ENCODE measurements at regions not wholly inside any gene's neighbourhood (a gene's known extent, or its start where the extent isn't known, plus 50 kb on each side); places are given as distances from the start of the nearest gene placed in this dataset.

DNA sequence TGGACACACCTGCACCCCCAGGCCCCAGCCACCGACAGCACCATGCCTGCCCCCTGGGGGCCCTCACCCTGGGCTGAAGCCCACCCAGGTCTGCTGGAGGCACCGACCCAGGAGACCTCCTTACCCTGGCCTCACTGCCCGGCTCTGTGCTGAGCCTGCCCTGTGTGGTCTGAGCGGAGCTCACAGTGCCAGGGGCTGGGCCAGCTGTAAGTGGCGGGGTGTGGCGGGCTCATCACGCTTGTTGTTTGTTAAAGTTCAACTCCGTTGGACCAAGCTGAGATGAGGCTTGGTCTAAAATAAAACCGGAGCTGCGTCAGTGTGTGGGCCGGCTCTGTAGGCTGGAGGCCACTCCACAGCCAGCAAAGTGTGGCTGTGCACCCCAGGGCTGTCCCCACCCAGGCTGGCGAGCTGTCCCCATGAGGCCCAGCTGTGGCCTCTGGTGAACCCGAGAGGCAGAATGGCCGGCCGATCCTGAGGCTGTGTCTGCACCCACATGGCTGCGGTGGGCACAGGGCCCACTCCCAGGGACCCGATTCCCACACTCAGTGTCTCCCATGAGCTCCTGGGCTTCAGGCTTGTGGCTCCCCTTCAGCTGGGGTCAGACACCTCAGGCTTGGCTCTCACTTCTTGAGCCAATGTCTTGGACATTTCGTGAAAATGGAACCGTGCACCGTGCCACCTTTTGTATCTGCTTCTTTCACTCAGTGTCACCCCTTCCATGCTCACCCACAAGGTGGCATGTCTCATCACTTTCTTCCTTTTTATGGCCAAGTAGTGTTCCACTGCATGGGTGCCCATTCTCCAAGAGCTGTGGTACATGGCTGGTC lies 137.9 kb downstream of the CTTN start:
- Histone ChIP-seq H3K4me1 (peaks cover 13% of the 10 kb centered on the region), H3K4me3 (no peak overlapping the region), H3K36me3 (no peaks in the 10 kb centered on the region), H3K79me2 (ENCODE audit: low read depth) (no peaks in the 10 kb centered on the region), H3K9me3 (ENCODE audit: low read depth) (no peaks in the 10 kb centered on the region), H3K9ac (no peak overlapping the region), H2AFZ (replicated peaks) (no peak overlapping the region), H3K4me2 (no peak overlapping the region), H4K20me1 (ENCODE audit: low read depth) (no peaks in the 10 kb centered on the region), H3K27me3 (no peaks in the 10 kb centered on the region), H3F3A (ENCODE audit: low read depth) (no peaks in the 10 kb centered on the region), H3K27ac (no peak overlapping the region)
- Mint-ChIP-seq H3K9me3 (no peaks in the 10 kb centered on the region), H3K4me1 (peaks cover 33% of the 10 kb centered on the region), H3K36me3 (peaks cover 2% of the 10 kb centered on the region), H3K27ac (no peak overlapping the region), H3K4me3 (no peak overlapping the region), H3K27me3 (ENCODE audit: insufficient read depth, low read depth) (peaks cover 13% of the 10 kb centered on the region)
- TF ChIP-seq EZH2phosphoT487 (IDR thresholded peaks at IDR 0.05) (no peak), EZH2 (IDR thresholded peaks at IDR 0.05) (no peak), CTCF (IDR thresholded peaks at IDR 0.05) (no peak)
- no peak for DNase-seq (ENCODE audit: low spot score)

DNA sequence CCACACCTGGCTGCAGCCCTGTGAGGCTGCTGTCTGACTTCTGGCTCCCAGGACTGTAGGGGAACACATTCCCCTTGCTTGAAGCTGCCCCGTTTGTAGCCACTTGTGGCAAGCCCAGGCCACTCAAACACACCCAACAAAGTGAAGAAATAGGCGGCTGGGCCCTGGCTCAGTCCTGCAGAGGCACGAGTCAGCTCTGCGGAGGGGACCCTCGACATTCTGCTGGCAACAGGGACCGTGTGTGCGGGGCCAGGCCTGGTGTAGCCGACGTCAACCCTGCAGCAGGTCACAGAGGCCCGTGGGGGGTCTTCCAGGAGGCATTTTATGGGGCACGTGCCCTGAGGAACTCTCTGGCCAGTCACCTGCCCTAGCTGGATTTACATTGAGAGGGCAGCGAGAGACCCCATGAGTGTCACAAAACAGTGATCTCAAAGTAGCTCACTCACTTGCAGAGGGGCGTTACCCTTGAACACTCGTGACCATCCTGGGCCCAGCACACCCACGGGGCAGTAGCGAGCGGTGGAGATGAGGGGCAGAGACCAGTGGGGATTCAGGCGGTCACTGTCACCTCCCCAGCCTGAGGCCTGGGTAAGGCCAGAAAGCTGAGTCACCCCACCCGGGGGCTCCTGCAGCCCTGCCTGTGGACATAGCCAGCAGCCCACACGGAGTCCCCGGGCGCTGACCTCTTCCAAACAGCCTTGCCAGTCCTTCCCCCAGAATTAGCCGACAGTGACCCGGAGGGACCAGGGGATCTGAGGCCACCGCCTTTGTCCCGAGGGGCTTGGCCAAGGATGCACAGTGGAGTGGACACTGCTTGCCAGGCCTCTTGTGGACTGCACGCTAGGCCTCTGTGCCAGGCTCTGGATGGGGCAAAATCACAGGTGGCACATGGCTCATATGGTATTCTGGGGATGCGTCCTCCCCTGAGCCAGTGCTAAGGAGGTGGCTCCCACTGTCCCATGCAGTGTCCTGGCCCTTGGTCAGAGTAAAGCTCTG lies 139.5 kb downstream of the CTTN start:
- Mint-ChIP-seq H3K36me3 (peaks cover 2% of the 10 kb centered on the region), H3K4me3 (no peak overlapping the region), H3K4me1 (peaks cover 23% of the 10 kb centered on the region), H3K9me3 (no peaks in the 10 kb centered on the region), H3K27me3 (ENCODE audit: insufficient read depth, low read depth) (peaks cover 12% of the 10 kb centered on the region), H3K27ac (peak overlapping the region; percentile 3)
- Histone ChIP-seq H4K20me1 (ENCODE audit: low read depth) (no peaks in the 10 kb centered on the region), H3K9me3 (ENCODE audit: low read depth) (no peaks in the 10 kb centered on the region), H3K27me3 (no peaks in the 10 kb centered on the region), H3K9ac (peak overlapping the region; percentile 32), H3K79me2 (ENCODE audit: low read depth) (no peaks in the 10 kb centered on the region), H3K4me2 (no peak overlapping the region), H3K4me1 (peaks cover 1% of the 10 kb centered on the region), H3F3A (ENCODE audit: low read depth) (no peaks in the 10 kb centered on the region), H3K27ac (no peak overlapping the region), H3K4me3 (no peak overlapping the region), H3K36me3 (no peaks in the 10 kb centered on the region), H2AFZ (replicated peaks) (no peak overlapping the region)
- no peak for TF ChIP-seq CTCF (IDR thresholded peaks at IDR 0.05)
- TF ChIP-seq EZH2 (IDR thresholded peaks at IDR 0.05): no peak
- TF ChIP-seq EZH2phosphoT487 (IDR thresholded peaks at IDR 0.05): no peak
- DNase-seq (ENCODE audit: low spot score): no peak

DNA sequence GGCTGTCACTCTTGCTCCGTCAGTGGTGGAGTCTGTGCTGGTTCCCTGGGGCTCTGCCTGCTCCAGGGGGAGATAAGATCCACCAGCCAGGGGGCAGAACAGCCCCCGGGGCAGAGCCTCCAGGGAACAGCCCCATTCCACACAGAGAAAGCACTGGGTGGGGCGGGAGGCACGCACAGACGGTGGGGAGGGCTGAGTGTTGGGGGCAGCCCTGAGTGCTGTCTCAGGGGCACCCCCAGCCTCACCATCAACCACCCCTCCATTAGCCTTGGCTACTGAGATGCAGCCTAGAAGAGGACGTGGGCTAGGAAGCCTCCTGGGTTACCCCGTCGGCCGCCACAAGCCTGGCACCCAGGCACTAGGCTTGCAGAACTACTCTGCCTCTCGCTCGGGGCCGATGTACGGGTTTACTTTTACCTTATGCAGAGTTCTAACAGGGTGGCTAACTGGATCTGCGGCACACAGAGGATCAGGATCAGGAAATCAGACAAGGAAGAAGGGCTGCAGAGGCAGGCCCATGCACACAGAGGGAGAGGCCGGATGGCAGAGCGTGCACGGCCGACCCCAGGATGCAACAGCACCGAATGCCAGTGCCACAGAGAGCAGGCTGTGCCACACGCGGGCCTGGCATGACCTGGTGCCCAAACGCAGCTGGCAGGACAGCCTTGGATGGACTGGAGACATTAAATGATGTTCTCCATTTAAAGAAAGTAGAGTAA lies 140.5 kb downstream of the CTTN start:
- DNase-seq (ENCODE audit: low spot score): no peak

More for the DNA sequence above, 140.5 kb downstream of the CTTN start:
- Histone ChIP-seq H3K27ac (no peak overlapping the region), H3K36me3 (no peaks in the 10 kb centered on the region), H3K4me3 (no peak overlapping the region), H4K20me1 (ENCODE audit: low read depth) (no peaks in the 10 kb centered on the region), H3K27me3 (no peaks in the 10 kb centered on the region), H3K79me2 (ENCODE audit: low read depth) (no peaks in the 10 kb centered on the region), H3K4me2 (no peak overlapping the region), H3K9me3 (ENCODE audit: low read depth) (no peaks in the 10 kb centered on the region), H3F3A (ENCODE audit: low read depth) (no peaks in the 10 kb centered on the region), H3K9ac (no peak overlapping the region), H3K4me1 (no peaks in the 10 kb centered on the region), H2AFZ (replicated peaks) (no peak overlapping the region)
- peaks cover 2% of the 10 kb centered on the region for H3K36me3 Mint-ChIP-seq
- no peak overlapping the region for H3K27ac Mint-ChIP-seq
- peaks cover 12% of the 10 kb centered on the region for H3K27me3 Mint-ChIP-seq (ENCODE audit: insufficient read depth, low read depth)
- H3K4me3 Mint-ChIP-seq: no peak overlapping the region
- TF ChIP-seq CTCF (IDR thresholded peaks at IDR 0.05) (no peak), EZH2phosphoT487 (IDR thresholded peaks at IDR 0.05) (no peak), EZH2 (IDR thresholded peaks at IDR 0.05) (no peak)
- no peaks in the 10 kb centered on the region for H3K9me3 Mint-ChIP-seq
- H3K4me1 Mint-ChIP-seq: peaks cover 21% of the 10 kb centered on the region

All from neural progenitor cell (in vitro differentiated cells).